Prostate gland (tissue), 2 donors: ENCODE measurements at regions not wholly inside any gene's neighbourhood (a gene's known extent, or its start where the extent isn't known, plus 50 kb on each side); places are given as distances from the start of the nearest gene placed in this dataset.

ENCODE experiments used
- CTCF ChIP-seq, 4 experiments: fragments of 200-600 bp in 2 of 4; fragments of 450-650 bp in 2 of 4; sonication (generic) in 2 of 4; IDR thresholded peaks; 1 replicate in 3 of 4; 2 replicates in 1 of 4; pipeline ENCODE4 v1.5.1; 2016 to 2019; ENCODE audit warnings: antibody characterized with exemption in 4 of 4, mild to moderate bottlenecking in 2 of 4, moderate library complexity in 2 of 4
- POLR2A ChIP-seq: fragments of 450-650 bp; IDR thresholded peaks from one replicate; pipeline ENCODE4 v1.6.1; 2016; ENCODE audit warnings: antibody characterized with exemption, mild to moderate bottlenecking

DNA sequence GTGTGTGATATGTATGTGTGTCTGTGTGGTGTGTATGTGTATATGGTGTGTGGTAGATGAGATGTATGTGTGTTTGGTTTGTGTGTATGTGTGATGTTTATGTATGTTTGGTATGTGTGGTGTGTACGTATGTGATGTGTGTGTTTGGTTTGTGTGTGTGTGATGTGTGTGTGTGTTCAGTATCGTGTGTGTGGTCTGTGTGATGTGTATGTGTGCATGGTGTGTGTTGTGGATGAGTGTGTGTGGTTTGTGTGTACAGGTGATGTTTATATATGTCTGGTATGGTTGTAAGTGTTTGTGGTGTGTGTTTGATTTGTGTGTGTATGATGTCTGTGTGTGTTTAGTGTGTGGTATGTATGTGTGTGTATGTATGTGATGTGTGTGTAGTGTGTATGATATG is 199.4 kb downstream of the SUDS3 start:
- TF ChIP-seq CTCF (IDR thresholded peaks at IDR 0.05) (no peak), POLR2A (no peak)
